HG02943 (cell line): ENCODE measurements at regions not wholly inside any gene's neighbourhood (a gene's known extent, or its start where the extent isn't known, plus 50 kb on each side); places are given as distances from the start of the nearest gene placed in this dataset.
"Not testable (repeated sequence)": the region's sequence is repeated elsewhere in the genome, so short reads cannot be mapped to it uniquely, and the experiment has no call there.

Source experiments
- ATAC-seq: cut with Tn5 transposase; IDR thresholded peaks from one replicate; pipeline ENCODE4 v1.9.1; 2021; ENCODE audit warnings: mild to moderate bottlenecking, low read depth, moderate library complexity; ENCODE audit not compliant: unreplicated experiment

- no peak for ATAC-seq
Observed at GRCh38 chr15:36117296-36117787, 462.1 kb upstream of the CDIN1 start.

GRCh38 chr15:36126194-36126593, 453.2 kb upstream of the CDIN1 start:
- no peak for ATAC-seq

- ATAC-seq = no peak
Observed at GRCh38 chr15:36130641-36131310, 448.6 kb upstream of the CDIN1 start.

- ATAC-seq = no peak
Observed at GRCh38 chr15:36133742-36134141, 445.7 kb upstream of the CDIN1 start.

GRCh38 chr15:36136049-36136448, 443.4 kb upstream of the CDIN1 start:
- no peak for ATAC-seq

GRCh38 chr15:36152936-36153335, 426.5 kb upstream of the CDIN1 start:
- no peak for ATAC-seq

GRCh38 chr15:36156879-36157427, 422.5 kb upstream of the CDIN1 start:
- no peak for ATAC-seq

GRCh38 chr15:36160351-36160750, 419.1 kb upstream of the CDIN1 start:
- ATAC-seq = no peak

- no peak for ATAC-seq
Observed at GRCh38 chr15:36161108-36161507, 418.3 kb upstream of the CDIN1 start.

GRCh38 chr15:36161771-36162212, 417.6 kb upstream of the CDIN1 start:
- no peak for ATAC-seq

GRCh38 chr15:36163983-36164382, 415.4 kb upstream of the CDIN1 start:
- ATAC-seq = not testable (repeated sequence)

GRCh38 chr15:36172955-36173354, 406.5 kb upstream of the CDIN1 start:
- ATAC-seq = no peak

GRCh38 chr15:36175186-36175740, 404.2 kb upstream of the CDIN1 start:
- ATAC-seq = no peak

- ATAC-seq = no peak
Observed at GRCh38 chr15:36175741-36176291, 403.6 kb upstream of the CDIN1 start.

- no peak for ATAC-seq
Observed at GRCh38 chr15:36177590-36178302, 401.7 kb upstream of the CDIN1 start.

GRCh38 chr15:36178303-36178633, 401.2 kb upstream of the CDIN1 start:
- no peak for ATAC-seq

GRCh38 chr15:36183201-36183600, 396.2 kb upstream of the CDIN1 start:
- ATAC-seq = no peak

GRCh38 chr15:36185438-36185837, 394.0 kb upstream of the CDIN1 start:
- no peak for ATAC-seq

GRCh38 chr15:36185845-36186244, 393.6 kb upstream of the CDIN1 start:
- ATAC-seq = no peak

GRCh38 chr15:36186376-36186775, 393.1 kb upstream of the CDIN1 start:
- ATAC-seq = no peak

GRCh38 chr15:36191459-36191858, 388.0 kb upstream of the CDIN1 start:
- no peak for ATAC-seq
